Transverse colon (tissue), 4 donors: ENCODE measurements at regions not wholly inside any gene's neighbourhood (a gene's known extent, or its start where the extent isn't known, plus 50 kb on each side); places are given as distances from the start of the nearest gene placed in this dataset.

Experiments
- DNase-seq: peaks from one replicate; pipeline ENCODE4 v3.0.0-alpha.2; 2019
- H3K27ac ChIP-seq, 4 donors: fragments of 200-600 bp; sonication (generic); 2 replicates each; pipeline ENCODE4 v1.5.1; 2016 to 2018; ENCODE audit warnings: inconsistent platforms in 4 of 4
- H3K27me3 ChIP-seq: fragments of 200-600 bp; sonication (generic); 2 replicates; pipeline ENCODE4 v1.5.1; 2017; ENCODE audit warnings: inconsistent platforms
- H3K36me3 ChIP-seq, 4 donors: fragments of 200-600 bp; sonication (generic); 2 replicates each; pipeline ENCODE4 v1.5.1; 2017 to 2019; ENCODE audit warnings: inconsistent platforms in 4 of 4
- H3K4me1 ChIP-seq, 4 donors: fragments of 200-600 bp; sonication (generic); 2 replicates each; pipeline ENCODE4 v1.5.1; 2017 to 2020; ENCODE audit warnings: inconsistent platforms in 4 of 4
- H3K4me3 ChIP-seq, 4 donors: fragments of 200-600 bp; sonication (generic); 1 replicate in 1 of 4; 2 replicates in 3 of 4; pipeline versions ENCODE4 v1.5.1 to v1.6.1; 2017 to 2019; ENCODE audit warnings: inconsistent platforms in 4 of 4
- H3K9me3 ChIP-seq, 2 donors: fragments of 200-600 bp; sonication (generic); 2 replicates each; pipeline ENCODE4 v1.5.1; 2017 to 2019; ENCODE audit warnings: inconsistent platforms in 2 of 2
- EP300 ChIP-seq: sonication (generic); formaldehyde crosslinking; IDR thresholded peaks from one replicate; pipeline ENCODE4 v1.6.1; 2017; ENCODE audit warnings: antibody characterized with exemption, low read depth
- POLR2A ChIP-seq: fragments of 450-650 bp; IDR thresholded peaks from one replicate; pipeline ENCODE4 v1.6.1; 2016; ENCODE audit warnings: antibody characterized with exemption, mild to moderate bottlenecking, moderate library complexity
- POLR2AphosphoS5 ChIP-seq, 3 donors: sonication (generic); formaldehyde crosslinking; IDR thresholded peaks; one replicate each; pipeline ENCODE4 v1.6.1; 2016; ENCODE audit warnings: antibody characterized with exemption in 3 of 3
- WGBS, 2 donors: methylation state at CpG; one replicate each; pipeline ENCODE4 v1.1.5; 2018; ENCODE audit warnings: low coverage in 1 of 2; 5-methylcytosine and 5-hydroxymethylcytosine counted together
- in situ Hi-C, 4 donors: fragments of 200-750 bp; cut with MboI; loops; one replicate each; pipeline versions ENCODE4 v1.15.0 to v1.15.1; 2017; ENCODE audit warnings: low sequenced_read_pairs in 3 of 4, low pct_ligation_motif_present in 1 of 4, low pct_unique_long_range_greater_than_20kb in 1 of 4
- intact Hi-C: fragments of 100-400 bp; cut with DNase I; formaldehyde crosslinking; loops from one replicate; pipeline ENCODE4 v1.15.1; 2023; ENCODE audit warnings: low total_unique reads
- TF ChIP-seq, protein P1 (sequence below), 5 experiments: fragments of 200-600 bp in 3 of 5; fragments of 450-650 bp in 2 of 5; sonication (generic) in 3 of 5; IDR thresholded peaks; 1 replicate in 2 of 5; 2 replicates in 3 of 5; pipeline ENCODE4 v1.5.1; 2016 to 2017; ENCODE audit warnings: antibody characterized with exemption in 5 of 5, inconsistent platforms in 3 of 5, mild to moderate bottlenecking in 2 of 5, moderate library complexity in 1 of 5

- no peaks in the 10 kb centered on the region for H3K36me3 ChIP-seq
- no peaks in the 10 kb centered on the region for H3K27me3 ChIP-seq
- no peaks in the 10 kb centered on the region for H3K4me1 ChIP-seq
- no peaks in the 10 kb centered on the region for H3K9me3 ChIP-seq
- TF ChIP-seq, protein P1, sequence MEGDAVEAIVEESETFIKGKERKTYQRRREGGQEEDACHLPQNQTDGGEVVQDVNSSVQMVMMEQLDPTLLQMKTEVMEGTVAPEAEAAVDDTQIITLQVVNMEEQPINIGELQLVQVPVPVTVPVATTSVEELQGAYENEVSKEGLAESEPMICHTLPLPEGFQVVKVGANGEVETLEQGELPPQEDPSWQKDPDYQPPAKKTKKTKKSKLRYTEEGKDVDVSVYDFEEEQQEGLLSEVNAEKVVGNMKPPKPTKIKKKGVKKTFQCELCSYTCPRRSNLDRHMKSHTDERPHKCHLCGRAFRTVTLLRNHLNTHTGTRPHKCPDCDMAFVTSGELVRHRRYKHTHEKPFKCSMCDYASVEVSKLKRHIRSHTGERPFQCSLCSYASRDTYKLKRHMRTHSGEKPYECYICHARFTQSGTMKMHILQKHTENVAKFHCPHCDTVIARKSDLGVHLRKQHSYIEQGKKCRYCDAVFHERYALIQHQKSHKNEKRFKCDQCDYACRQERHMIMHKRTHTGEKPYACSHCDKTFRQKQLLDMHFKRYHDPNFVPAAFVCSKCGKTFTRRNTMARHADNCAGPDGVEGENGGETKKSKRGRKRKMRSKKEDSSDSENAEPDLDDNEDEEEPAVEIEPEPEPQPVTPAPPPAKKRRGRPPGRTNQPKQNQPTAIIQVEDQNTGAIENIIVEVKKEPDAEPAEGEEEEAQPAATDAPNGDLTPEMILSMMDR (IDR thresholded peaks at IDR 0.05), result no peak
- no peak for TF ChIP-seq POLR2AphosphoS5 (IDR thresholded peaks at IDR 0.05)
- TF ChIP-seq EP300, result no peak
- TF ChIP-seq POLR2A, result no peak
- H3K4me3 ChIP-seq, result no peak overlapping the region
- 70 to 75% methylated on average over 10 of the region's 10 CpGs for WGBS, 2 donors
- H3K27ac ChIP-seq, result no peak overlapping the region
- in situ Hi-C loops (no loop called here), intact Hi-C loops (no loop called here)
- DNase-seq, result no peak
These were observed 980.1 kb upstream of the POU3F3 start for GRCh38 chr2:103873716-103874351.

GRCh38 chr2:103875131-103875530, 978.8 kb upstream of the POU3F3 start:
- Histone ChIP-seq H3K27ac (no peak overlapping the region), H3K4me1 (no peaks in the 10 kb centered on the region), H3K4me3 (no peak overlapping the region), H3K27me3 (no peaks in the 10 kb centered on the region), H3K36me3 (no peaks in the 10 kb centered on the region), H3K9me3 (no peaks in the 10 kb centered on the region)
- intact Hi-C loops (no loop called here), in situ Hi-C loops (no loop called here)
- no peak for DNase-seq
- TF ChIP-seq POLR2AphosphoS5 (IDR thresholded peaks at IDR 0.05), result no peak
- TF ChIP-seq EP300, result no peak
- TF ChIP-seq, protein P1 (IDR thresholded peaks at IDR 0.05), result no peak
- TF ChIP-seq POLR2A, result no peak
- 49 to 80% methylated on average over 1 of the region's 1 CpG for WGBS, 2 donors

DNA sequence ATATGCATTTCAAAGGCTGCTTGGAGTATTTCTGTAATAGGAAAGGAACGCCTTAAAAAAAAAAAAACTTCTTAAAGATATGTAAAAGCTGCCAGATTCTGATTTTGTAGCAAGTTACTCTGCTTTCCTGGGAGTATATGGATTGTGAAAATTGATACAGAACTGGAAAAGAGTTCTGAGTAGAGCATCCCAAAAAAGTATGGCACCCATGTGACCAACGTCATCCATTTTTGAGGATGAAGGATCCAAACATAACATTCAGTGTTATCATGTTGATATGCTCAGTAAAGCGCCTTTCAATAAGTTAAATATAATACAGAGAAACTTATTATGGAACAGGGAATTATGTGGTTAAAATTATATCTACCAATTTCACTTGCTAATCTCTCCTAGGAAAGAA, 978.4 kb upstream of the POU3F3 start:
- WGBS, 2 donors, result 65 to 79% methylated on average over 3 of the region's 3 CpGs
- Histone ChIP-seq H3K27ac (no peak overlapping the region), H3K4me3 (no peak overlapping the region), H3K9me3 (no peaks in the 10 kb centered on the region), H3K4me1 (no peaks in the 10 kb centered on the region), H3K27me3 (no peaks in the 10 kb centered on the region), H3K36me3 (no peaks in the 10 kb centered on the region)
- TF ChIP-seq, protein P1 (IDR thresholded peaks at IDR 0.05), result no peak
- no peak for TF ChIP-seq POLR2A
- no peak for TF ChIP-seq POLR2AphosphoS5 (IDR thresholded peaks at IDR 0.05)
- TF ChIP-seq EP300, result no peak
- intact Hi-C loops, result no loop called here
- in situ Hi-C loops, result no loop called here
- DNase-seq, result no peak

DNA sequence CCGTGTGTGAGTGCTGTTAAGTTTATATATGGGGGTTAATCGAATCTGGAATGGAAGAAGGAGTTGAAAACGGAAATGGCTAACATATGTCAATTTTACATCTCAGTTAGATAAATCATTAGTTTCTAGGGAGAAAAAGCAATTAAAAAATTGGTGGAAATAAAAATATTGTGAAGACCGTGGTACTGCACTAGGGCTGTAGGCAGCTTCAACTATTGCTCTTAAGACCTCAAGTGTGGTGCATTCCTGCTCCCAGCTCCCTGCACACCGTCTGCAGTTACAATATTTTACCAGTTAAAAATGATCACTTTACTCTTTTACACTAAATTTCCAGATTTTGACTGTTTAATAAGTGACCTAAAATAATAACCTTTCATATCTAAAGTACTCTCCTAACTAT, 977.3 kb upstream of the POU3F3 start:
- Histone ChIP-seq H3K9me3 (no peaks in the 10 kb centered on the region), H3K27ac (no peak overlapping the region), H3K4me3 (no peak overlapping the region), H3K36me3 (no peaks in the 10 kb centered on the region), H3K27me3 (no peaks in the 10 kb centered on the region), H3K4me1 (no peaks in the 10 kb centered on the region)
- DNase-seq, result no peak
- TF ChIP-seq, protein P1 (IDR thresholded peaks at IDR 0.05), result no peak
- no peak for TF ChIP-seq POLR2AphosphoS5 (IDR thresholded peaks at IDR 0.05)
- TF ChIP-seq POLR2A, result no peak
- TF ChIP-seq EP300, result no peak
- intact Hi-C loops (no loop called here), in situ Hi-C loops (no loop called here)
- 58 to 65% methylated on average over 5 of the region's 5 CpGs for WGBS, 2 donors
